Smooth muscle cell (in vitro differentiated cells): ENCODE measurements at regions not wholly inside any gene's neighbourhood (a gene's known extent, or its start where the extent isn't known, plus 50 kb on each side); places are given as distances from the start of the nearest gene placed in this dataset.

Experiments
- DNase-seq: peaks from one replicate; lab custom pipeline; 2025; ENCODE audit not compliant: unreplicated experiment; lab: John Stamatoyannopoulos, UW
- H2AFZ ChIP-seq: fragments of 200-600 bp; sonication (generic); 2 replicates; pipeline ENCODE4 v1.6.0; 2016; ENCODE audit warnings: antibody characterized with exemption, low read depth, mild to moderate bottlenecking
- H3F3A ChIP-seq: fragments of 200-600 bp; sonication (generic); 2 replicates; pipeline ENCODE4 v1.6.0; 2017; ENCODE audit warnings: antibody characterized with exemption, low read depth
- H3K27ac ChIP-seq: fragments of 200-600 bp; sonication (generic); 2 replicates; pipeline ENCODE4 v1.5.1; 2016; ENCODE audit warnings: low read depth, mild to moderate bottlenecking
- H3K27me3 ChIP-seq: fragments of 200-600 bp; sonication (generic); 2 replicates; pipeline ENCODE4 v1.6.1; 2016; ENCODE audit warnings: low read depth, mild to moderate bottlenecking
- H3K36me3 ChIP-seq: fragments of 200-600 bp; sonication (generic); 2 replicates; pipeline ENCODE4 v1.5.1; 2016; ENCODE audit warnings: low read depth
- H3K4me1 ChIP-seq: fragments of 200-600 bp; sonication (generic); 2 replicates; pipeline ENCODE4 v1.5.1; 2016; ENCODE audit warnings: low read depth
- H3K4me2 ChIP-seq: fragments of 200-600 bp; sonication (generic); 2 replicates; pipeline ENCODE4 v1.6.0; 2016; ENCODE audit warnings: mild to moderate bottlenecking
- H3K4me3 ChIP-seq: fragments of 200-600 bp; sonication (generic); 2 replicates; pipeline ENCODE4 v1.5.1; 2016; ENCODE audit warnings: mild to moderate bottlenecking
- H3K79me2 ChIP-seq: fragments of 200-600 bp; sonication (generic); 2 replicates; pipeline ENCODE4 v1.6.0; 2016; ENCODE audit warnings: low read depth, mild to moderate bottlenecking
- H3K9ac ChIP-seq: fragments of 200-600 bp; sonication (generic); 2 replicates; pipeline ENCODE4 v1.6.0; 2016; ENCODE audit warnings: low read depth
- H3K9me3 ChIP-seq: fragments of 200-600 bp; sonication (generic); replicated peaks from 2 replicates; pipeline ENCODE4 v1.5.1; 2016; ENCODE audit warnings: low read depth
- H4K20me1 ChIP-seq: fragments of 200-600 bp; sonication (generic); 2 replicates; pipeline ENCODE4 v1.6.0; 2016; ENCODE audit warnings: low read depth
- WGBS: methylation state at CpG from one replicate; pipeline ENCODE4 v1.1.7; 2016; ENCODE audit warnings: low lambda C conversion rate; 5-methylcytosine and 5-hydroxymethylcytosine counted together
- TF ChIP-seq, protein P1 (sequence below): fragments of 200-600 bp; sonication (generic); IDR thresholded peaks from 2 replicates; pipeline ENCODE4 v1.5.1; 2017; ENCODE audit warnings: borderline replicate concordance, mild to moderate bottlenecking, antibody characterized with exemption; ENCODE audit not compliant: insufficient read depth, poor library complexity, severe bottlenecking

- TF ChIP-seq, protein P1, sequence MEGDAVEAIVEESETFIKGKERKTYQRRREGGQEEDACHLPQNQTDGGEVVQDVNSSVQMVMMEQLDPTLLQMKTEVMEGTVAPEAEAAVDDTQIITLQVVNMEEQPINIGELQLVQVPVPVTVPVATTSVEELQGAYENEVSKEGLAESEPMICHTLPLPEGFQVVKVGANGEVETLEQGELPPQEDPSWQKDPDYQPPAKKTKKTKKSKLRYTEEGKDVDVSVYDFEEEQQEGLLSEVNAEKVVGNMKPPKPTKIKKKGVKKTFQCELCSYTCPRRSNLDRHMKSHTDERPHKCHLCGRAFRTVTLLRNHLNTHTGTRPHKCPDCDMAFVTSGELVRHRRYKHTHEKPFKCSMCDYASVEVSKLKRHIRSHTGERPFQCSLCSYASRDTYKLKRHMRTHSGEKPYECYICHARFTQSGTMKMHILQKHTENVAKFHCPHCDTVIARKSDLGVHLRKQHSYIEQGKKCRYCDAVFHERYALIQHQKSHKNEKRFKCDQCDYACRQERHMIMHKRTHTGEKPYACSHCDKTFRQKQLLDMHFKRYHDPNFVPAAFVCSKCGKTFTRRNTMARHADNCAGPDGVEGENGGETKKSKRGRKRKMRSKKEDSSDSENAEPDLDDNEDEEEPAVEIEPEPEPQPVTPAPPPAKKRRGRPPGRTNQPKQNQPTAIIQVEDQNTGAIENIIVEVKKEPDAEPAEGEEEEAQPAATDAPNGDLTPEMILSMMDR: no peak
- no peak overlapping the region for H3K27ac ChIP-seq
Observed at GRCh38 chr11:42593441-42593840, 718.4 kb upstream of the API5 start.

GRCh38 chr11:42595876-42596275, 715.9 kb upstream of the API5 start:
- H3K4me1 ChIP-seq: no peaks in the 10 kb centered on the region
- no peaks in the 10 kb centered on the region for H4K20me1 ChIP-seq
- no peak overlapping the region for H3K27ac ChIP-seq
- 13% methylated on average over 2 of the region's 2 CpGs for WGBS
- H3K27me3 ChIP-seq: no peaks in the 10 kb centered on the region
- H3K4me2 ChIP-seq: no peak overlapping the region
- no peak overlapping the region for H3K9ac ChIP-seq
- no peak for DNase-seq
- H3K36me3 ChIP-seq: no peaks in the 10 kb centered on the region
- TF ChIP-seq, protein P1: no peak
- H2AFZ ChIP-seq: no peak overlapping the region
- H3F3A ChIP-seq: no peaks in the 10 kb centered on the region
- no peaks in the 10 kb centered on the region for H3K79me2 ChIP-seq
- no peak overlapping the region for H3K4me3 ChIP-seq
- no peaks in the 10 kb centered on the region for H3K9me3 ChIP-seq

More at GRCh38 chr11:42593441-42593840, 718.4 kb upstream of the API5 start:
- Histone ChIP-seq H3K4me2 (no peak overlapping the region), H3K9me3 (no peaks in the 10 kb centered on the region), H3K4me1 (no peaks in the 10 kb centered on the region), H3K27me3 (no peaks in the 10 kb centered on the region), H3K79me2 (no peaks in the 10 kb centered on the region), H2AFZ (no peak overlapping the region), H3F3A (no peaks in the 10 kb centered on the region), H3K36me3 (no peaks in the 10 kb centered on the region), H3K9ac (no peak overlapping the region), H4K20me1 (no peaks in the 10 kb centered on the region), H3K4me3 (no peak overlapping the region)
- no peak for DNase-seq
- 100% methylated on average over 2 of the region's 2 CpGs for WGBS

DNA sequence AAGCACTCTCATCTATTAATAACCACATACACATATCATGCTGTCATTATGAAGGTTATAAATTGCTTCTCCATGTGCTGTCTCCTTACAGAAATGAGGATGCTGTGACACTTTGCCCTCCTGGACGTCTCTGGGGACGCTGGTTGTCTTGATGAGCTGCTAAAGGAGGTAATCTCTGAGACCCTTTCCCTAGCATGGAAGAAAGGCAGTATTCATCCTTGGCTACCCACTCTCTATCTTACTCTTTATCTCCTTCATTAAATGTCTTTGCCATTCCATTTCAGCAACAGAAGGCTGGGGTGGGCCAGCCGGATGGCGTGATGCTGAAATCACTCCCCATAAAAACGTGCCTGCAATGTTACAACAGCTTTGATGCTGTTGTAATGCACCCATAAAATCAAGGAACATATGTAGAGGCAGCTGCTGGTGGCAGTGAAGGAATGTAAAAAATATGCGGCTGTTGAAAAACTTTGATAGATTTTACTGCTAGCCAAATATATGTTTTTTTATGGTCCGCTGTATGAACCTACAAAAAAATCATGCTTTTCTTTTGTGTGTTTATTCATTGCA, 715.1 kb upstream of the API5 start:
- no peak for DNase-seq
- WGBS: 24% methylated on average over 7 of the region's 7 CpGs
- peak overlapping the region; percentile 5 for H2AFZ ChIP-seq
- H3K27me3 ChIP-seq: no peaks in the 10 kb centered on the region
- no peak overlapping the region for H3K4me3 ChIP-seq
- no peaks in the 10 kb centered on the region for H3K36me3 ChIP-seq
- no peaks in the 10 kb centered on the region for H3F3A ChIP-seq
- no peaks in the 10 kb centered on the region for H3K4me1 ChIP-seq
- no peak overlapping the region for H3K27ac ChIP-seq
- H3K4me2 ChIP-seq: no peak overlapping the region
- no peaks in the 10 kb centered on the region for H3K9me3 ChIP-seq
- TF ChIP-seq, protein P1: no peak
- no peaks in the 10 kb centered on the region for H3K79me2 ChIP-seq
- no peak overlapping the region for H3K9ac ChIP-seq
- no peaks in the 10 kb centered on the region for H4K20me1 ChIP-seq

- no peak overlapping the region for H3K4me2 ChIP-seq
Observed at GRCh38 chr11:42598341-42598740, 713.5 kb upstream of the API5 start.

More at GRCh38 chr11:42598341-42598740, 713.5 kb upstream of the API5 start:
- Histone ChIP-seq H3F3A (no peaks in the 10 kb centered on the region), H3K79me2 (no peaks in the 10 kb centered on the region), H3K9ac (no peak overlapping the region), H3K27me3 (no peaks in the 10 kb centered on the region), H2AFZ (no peak overlapping the region), H3K27ac (no peak overlapping the region), H4K20me1 (no peaks in the 10 kb centered on the region), H3K9me3 (no peaks in the 10 kb centered on the region), H3K4me3 (no peak overlapping the region), H3K36me3 (no peaks in the 10 kb centered on the region), H3K4me1 (no peaks in the 10 kb centered on the region)
- TF ChIP-seq, protein P1: no peak
- WGBS: 89% methylated on average over 3 of the region's 3 CpGs
- no peak for DNase-seq
